Activated effector memory CD4-positive, alpha-beta T cell treated with Interleukin-2 at 50 U/mL for 16 hours (primary cell): ENCODE measurements at regions not wholly inside any gene's neighbourhood (a gene's known extent, or its start where the extent isn't known, plus 50 kb on each side); places are given as distances from the start of the nearest gene placed in this dataset.

Experiments used
- DNase-seq: peaks from one replicate; pipeline ENCODE4 v3.0.0-alpha.2; 2020

DNA sequence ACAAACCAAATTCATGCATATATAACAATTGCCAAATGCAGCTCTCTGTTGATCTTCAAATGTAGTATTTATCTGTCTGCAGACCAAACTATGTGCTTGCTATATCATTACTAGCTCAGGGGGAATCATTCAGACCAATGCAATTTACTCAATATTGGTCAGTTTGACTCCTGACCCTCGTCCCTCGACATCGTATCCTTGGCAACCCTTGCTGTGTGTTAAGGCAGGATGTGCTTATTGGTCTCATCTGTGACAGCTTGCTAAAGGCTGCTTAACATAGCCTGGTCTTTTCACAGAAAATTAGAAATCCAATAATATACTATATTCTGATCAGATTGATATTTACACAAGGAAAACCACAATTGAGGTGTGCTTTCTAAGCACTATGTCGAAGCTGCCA, 747.1 kb downstream of the GALR1 start:
- no peak for DNase-seq

DNA sequence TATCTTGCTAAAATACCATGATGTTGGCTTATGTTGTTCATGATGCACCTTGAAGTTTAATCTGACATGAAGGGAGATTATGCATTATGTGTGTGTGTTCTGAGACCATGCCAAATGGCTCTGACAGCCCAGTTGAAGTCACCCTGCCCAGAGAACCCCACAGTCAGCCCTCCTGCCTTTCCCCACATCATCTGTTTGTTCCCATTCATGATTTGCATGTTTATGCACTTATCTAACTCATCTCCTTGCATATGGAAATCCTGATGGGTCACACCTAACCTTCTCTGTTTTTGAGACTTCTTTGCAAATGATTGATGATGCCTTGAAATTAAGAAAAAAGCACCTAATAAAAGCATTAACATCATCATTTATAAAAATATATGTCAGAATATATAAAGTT, 752.2 kb downstream of the GALR1 start:
- no peak for DNase-seq

DNA sequence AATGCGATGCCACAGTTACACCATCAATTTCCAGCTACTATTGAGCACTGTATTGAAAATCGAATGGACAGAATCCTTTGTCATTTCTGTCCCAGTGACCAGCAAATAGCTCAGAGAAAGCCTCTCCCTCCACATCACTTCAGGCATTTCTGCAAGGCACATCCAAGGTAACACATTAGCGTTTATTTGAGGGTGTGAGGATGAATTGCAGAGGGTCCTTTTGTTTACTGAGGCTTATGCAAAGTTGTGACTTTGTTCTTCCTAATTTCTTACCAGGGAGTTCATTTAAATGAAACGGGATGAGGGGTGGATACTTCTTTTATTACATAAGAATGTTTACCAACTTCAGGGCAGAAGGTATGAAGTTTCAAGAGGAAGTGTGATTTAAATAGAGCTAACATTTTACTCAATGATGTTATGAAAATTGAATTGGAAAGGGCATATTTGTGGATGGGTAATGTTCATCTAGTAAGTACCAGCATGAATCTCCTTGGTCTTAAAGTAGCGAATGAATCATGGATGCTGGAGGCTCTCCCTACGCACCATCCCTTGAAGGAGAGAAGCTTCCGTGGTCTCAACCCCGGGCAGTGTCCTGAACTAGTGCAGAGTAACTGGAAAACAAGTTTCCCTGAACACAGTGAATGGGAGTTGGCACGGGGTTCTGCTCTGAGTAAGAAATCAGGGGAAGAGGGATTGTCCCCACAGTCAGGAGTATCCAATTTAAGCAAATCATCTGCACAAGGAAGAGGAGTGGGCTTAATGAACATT, 756.5 kb downstream of the GALR1 start:
- DNase-seq, result no peak

- no peak for DNase-seq
Observed at GRCh38 chr18:78006774-78007260, 757.2 kb downstream of the GALR1 start.

GRCh38 chr18:78010363-78010762, 760.7 kb downstream of the GALR1 start:
- DNase-seq, result no peak

DNA sequence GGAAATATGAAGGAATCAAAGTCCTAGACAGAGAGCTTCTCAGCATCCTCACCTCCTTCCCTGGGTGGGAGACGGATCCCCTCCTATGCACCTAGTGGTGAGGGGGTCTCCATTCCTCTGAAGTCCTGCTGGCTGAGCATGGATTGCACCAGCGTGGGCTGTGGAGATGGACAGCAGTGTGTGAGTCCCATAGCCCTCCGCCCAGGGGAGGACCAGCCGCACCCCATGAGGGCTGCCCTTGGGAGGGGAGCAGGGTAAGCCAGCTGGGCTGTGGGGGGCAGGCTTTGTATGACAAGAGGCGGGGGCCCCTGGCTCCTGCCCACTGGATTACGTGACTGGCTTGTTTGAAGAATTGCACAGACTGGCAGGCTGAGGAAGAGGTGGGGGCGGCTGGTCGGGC, 768.2 kb downstream of the GALR1 start:
- DNase-seq, result no peak

DNA sequence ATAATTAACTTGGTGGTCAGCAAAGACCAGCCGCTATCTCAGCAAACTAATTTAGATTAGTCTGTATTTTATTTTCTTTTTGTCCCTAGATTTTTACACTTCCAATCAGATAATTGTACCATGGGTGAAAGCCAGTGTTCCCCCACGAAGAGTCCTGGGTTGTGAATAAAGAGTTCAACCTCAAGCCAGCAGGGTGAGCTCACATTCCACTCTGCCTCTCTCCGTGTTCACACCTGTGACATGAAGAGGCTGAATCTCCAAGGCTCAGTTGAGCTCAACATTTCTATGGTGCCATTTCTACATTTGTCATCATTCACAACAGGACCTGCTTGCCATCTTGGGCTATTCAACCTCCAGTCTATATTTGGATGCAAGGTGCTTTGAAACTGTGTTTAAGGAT, 771.5 kb downstream of the GALR1 start:
- DNase-seq, result no peak

- no peak for DNase-seq
Observed at GRCh38 chr18:78031589-78031988, 781.9 kb downstream of the GALR1 start.

- DNase-seq, result no peak
Observed at GRCh38 chr18:78031991-78032390, 782.3 kb downstream of the GALR1 start.

DNA sequence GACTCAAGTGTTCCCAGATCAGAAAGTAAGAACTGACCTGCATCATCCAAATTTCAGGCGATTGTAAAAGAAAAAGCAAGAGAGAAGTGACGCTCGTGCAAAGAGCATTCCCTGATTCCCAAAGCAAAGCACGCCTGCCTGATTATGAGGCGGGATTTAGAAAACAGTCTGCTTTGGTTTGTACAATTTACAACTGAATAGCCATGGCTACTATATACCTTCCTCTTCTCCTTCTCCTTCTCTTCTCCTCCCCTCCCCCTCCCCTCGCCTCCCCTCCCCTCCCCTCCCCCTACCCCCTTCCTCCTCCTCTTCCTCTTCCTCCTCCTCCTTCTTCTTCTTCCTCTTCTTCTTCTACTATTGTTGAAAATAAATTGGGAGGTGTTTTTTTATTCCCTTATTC, 782.9 kb downstream of the GALR1 start:
- no peak for DNase-seq

GRCh38 chr18:78034755-78035154, 785.1 kb downstream of the GALR1 start:
- no peak for DNase-seq

GRCh38 chr18:78041218-78041617, 791.6 kb downstream of the GALR1 start:
- no peak for DNase-seq

- no peak for DNase-seq
Observed at GRCh38 chr18:78046631-78047030, 797.0 kb downstream of the GALR1 start.

DNA sequence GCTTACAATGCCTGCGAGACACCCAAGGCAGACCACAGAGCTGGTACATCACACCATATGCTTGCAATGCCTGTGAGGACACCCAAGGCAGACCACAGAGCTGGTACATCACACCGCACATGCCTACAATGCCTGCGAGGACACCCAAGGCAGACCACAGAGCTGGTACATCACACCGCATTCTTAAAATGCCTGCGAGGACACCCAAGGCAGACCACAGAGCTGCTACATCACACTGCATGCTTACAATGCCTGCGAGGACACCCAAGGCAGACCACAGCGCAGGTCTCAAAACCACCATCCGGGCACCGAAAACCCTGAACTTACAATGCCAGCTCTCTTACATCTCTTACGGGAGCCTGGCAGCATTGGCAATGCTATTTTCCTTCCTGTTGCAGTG, 799.6 kb downstream of the GALR1 start:
- no peak for DNase-seq

GRCh38 chr18:78054801-78055200, 805.2 kb downstream of the GALR1 start:
- DNase-seq, result no peak

GRCh38 chr18:78056011-78056410, 806.4 kb downstream of the GALR1 start:
- no peak for DNase-seq

GRCh38 chr18:78069784-78070664, 820.4 kb downstream of the GALR1 start:
- DNase-seq, result no peak

- DNase-seq, result no peak
Observed at GRCh38 chr18:78071166-78071710, 821.6 kb downstream of the GALR1 start.

DNA sequence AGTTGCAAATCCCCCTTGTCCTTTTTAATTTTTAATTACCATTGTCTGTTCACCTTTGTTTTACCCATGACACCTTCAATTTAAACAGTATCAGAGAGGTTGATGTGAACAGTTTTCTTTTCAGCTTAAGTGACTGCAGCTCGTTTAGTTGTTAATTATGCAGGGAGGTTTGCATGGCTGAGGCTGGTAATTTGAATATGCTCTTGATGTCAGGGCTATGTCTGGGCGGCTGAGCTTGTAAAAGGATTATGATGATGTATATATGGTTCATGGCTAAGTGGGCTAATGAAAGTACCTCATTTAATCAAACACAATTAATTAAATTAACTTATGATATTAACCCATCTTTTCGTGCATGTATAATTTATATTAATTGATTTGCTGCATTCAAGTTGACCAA, 822.1 kb downstream of the GALR1 start:
- DNase-seq, result no peak

DNA sequence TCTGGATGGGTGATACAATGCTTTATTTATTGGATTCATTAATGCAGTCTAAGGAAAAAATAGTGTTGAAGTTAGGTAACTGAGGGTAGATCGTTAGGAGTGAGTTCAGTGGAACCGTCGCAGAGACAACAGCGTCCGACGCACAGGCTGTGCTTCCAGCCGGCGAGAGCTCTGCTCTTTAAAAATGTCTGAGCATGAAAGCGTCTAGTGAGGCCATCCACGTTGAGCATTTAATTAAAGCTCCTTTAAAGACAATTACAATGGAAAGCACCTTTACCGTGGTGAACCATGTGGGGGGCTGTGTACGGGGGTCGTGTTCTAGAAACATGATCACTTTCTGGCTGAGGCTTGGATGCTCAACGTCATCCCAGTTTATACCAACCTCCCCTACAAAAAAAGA, 822.7 kb downstream of the GALR1 start:
- DNase-seq, result no peak

GRCh38 chr18:78073275-78073674, 823.6 kb downstream of the GALR1 start:
- DNase-seq, result no peak

GRCh38 chr18:78074400-78075020, 824.9 kb downstream of the GALR1 start:
- DNase-seq, result no peak

- DNase-seq, result no peak
Observed at GRCh38 chr18:78080081-78080480, 830.4 kb downstream of the GALR1 start.
